Endothelial cell of umbilical vein (primary cell): ENCODE measurements at regions not wholly inside any gene's neighbourhood (a gene's known extent, or its start where the extent isn't known, plus 50 kb on each side); places are given as distances from the start of the nearest gene placed in this dataset.

Experiments
- BruUV-seq: library from RNA; stranded (reverse); fragments of 400-500 nt; replicated peaks from 2 replicates; lab custom pipeline; 2021; lab: Mats Ljungman, UMichigan
- CTCF ChIA-PET: fragments of 300-600, 350-600 bp; sonication (Branson Sonifier 250); formaldehyde crosslinking; loops from one replicate; lab custom pipeline; 2021; ENCODE audit warnings: antibody characterized with exemption, inconsistent platforms; lab: Charles Lee
- POLR2A ChIA-PET: fragments of 300-600, 350-600 bp; sonication (Branson Sonifier 250); formaldehyde crosslinking; loops from one replicate; lab custom pipeline; 2021; ENCODE audit warnings: antibody characterized with exemption, inconsistent platforms; lab: Charles Lee
- DNase-seq: peaks from one replicate; pipeline ENCODE4 v3.0.0-alpha.2; 2011; ENCODE audit warnings: low read depth, low spot score
- FAIRE-seq: peaks from 2 replicates; lab custom pipeline; 2011; peaks lifted over from hg19 to GRCh38; lab: Jason Lieb, UNC
- H2AFZ ChIP-seq: 2 replicates; pipeline ENCODE4 v1.6.0; 2012; ENCODE audit warnings: low read depth, low read length, control low read depth, inconsistent platforms
- H3K27ac ChIP-seq: 2 replicates; pipeline ENCODE4 v1.5.1; 2011; ENCODE audit warnings: low read depth, mild to moderate bottlenecking, control low read depth, low read length, moderate library complexity; ENCODE audit not compliant: insufficient read depth
- H3K27me3 ChIP-seq, 2 experiments: 2 replicates each; pipeline versions ENCODE4 v1.6.0 to v1.6.1; 2011; ENCODE audit warnings: low read length in 2 of 2, mixed read lengths in 1 of 2; ENCODE audit not compliant: control insufficient read depth in 2 of 2, insufficient read depth in 2 of 2
- H3K36me3 ChIP-seq, 2 experiments: 2 replicates in 1 of 2; 3 replicates in 1 of 2; pipeline ENCODE4 v1.5.1; 2011; ENCODE audit warnings: low read length in 2 of 2, mild to moderate bottlenecking in 1 of 2, moderate library complexity in 1 of 2; ENCODE audit not compliant: control insufficient read depth in 2 of 2, insufficient read depth in 2 of 2; ENCODE audit errors: extremely low read depth in 1 of 2
- H3K4me1 ChIP-seq: 3 replicates; pipeline ENCODE4 v1.5.1; 2011; ENCODE audit warnings: mild to moderate bottlenecking, low read length; ENCODE audit not compliant: control insufficient read depth, insufficient read depth; ENCODE audit errors: extremely low read depth
- H3K4me2 ChIP-seq: 2 replicates; pipeline ENCODE4 v1.6.1; 2011; ENCODE audit warnings: low read length, control low read depth, mixed read lengths; ENCODE audit not compliant: insufficient read depth
- H3K4me3 ChIP-seq, 3 experiments: fragments of 200-600 bp in 1 of 3; sonication (generic), shearing (Covaris generic) in 1 of 3; replicated peaks in 1 of 3; 2 replicates each; pipeline ENCODE4 v1.5.1; 2011 to 2016; ENCODE audit warnings: control low read depth in 3 of 3, low read length in 3 of 3, mild to moderate bottlenecking in 2 of 3, inconsistent platforms in 1 of 3, low read depth in 1 of 3, moderate library complexity in 1 of 3; ENCODE audit not compliant: insufficient read depth in 1 of 3
- H3K79me2 ChIP-seq: 2 replicates; pipeline ENCODE4 v1.6.0; 2012; ENCODE audit warnings: low read length, inconsistent platforms; ENCODE audit not compliant: control insufficient read depth, insufficient read depth
- H3K9ac ChIP-seq: replicated peaks from 2 replicates; pipeline ENCODE3; 2011; ENCODE audit warnings: low read length, control low read depth; ENCODE audit not compliant: insufficient read depth; ENCODE audit errors: extremely low read depth
- H3K9me1 ChIP-seq: replicated peaks from 3 replicates; pipeline ENCODE4 v1.6.0; 2011; ENCODE audit warnings: mild to moderate bottlenecking, low read length; ENCODE audit not compliant: control insufficient read depth, insufficient read depth; ENCODE audit errors: extremely low read depth
- H3K9me3 ChIP-seq: replicated peaks from 2 replicates; pipeline ENCODE4 v1.5.1; 2012; ENCODE audit warnings: low read length, inconsistent platforms; ENCODE audit not compliant: control insufficient read depth, insufficient read depth
- H4K20me1 ChIP-seq: replicated peaks from 2 replicates; pipeline ENCODE3; 2011; ENCODE audit warnings: mild to moderate bottlenecking, low read length; ENCODE audit not compliant: control insufficient read depth, insufficient read depth; ENCODE audit errors: extremely low read depth
- CTCF ChIP-seq, 2 donors: IDR thresholded peaks; 1 replicate in 1 of 2; 2 replicates in 1 of 2; pipeline ENCODE4 v1.5.1; 2011; ENCODE audit warnings: low read length in 2 of 2, mild to moderate bottlenecking in 2 of 2, moderate library complexity in 2 of 2, control low read depth in 1 of 2, inconsistent platforms in 1 of 2, low read depth in 1 of 2; ENCODE audit not compliant: insufficient read depth in 1 of 2; ENCODE audit errors: extremely low read depth in 1 of 2
- EZH2 ChIP-seq: IDR thresholded peaks from 2 replicates; pipeline ENCODE4 v1.6.1; 2012; ENCODE audit warnings: borderline replicate concordance, low read depth, mild to moderate bottlenecking, moderate library complexity, low read length, inconsistent platforms; ENCODE audit not compliant: severe bottlenecking
- FOS ChIP-seq: IDR thresholded peaks from 2 replicates; pipeline ENCODE4 v1.6.1; 2011; ENCODE audit warnings: mild to moderate bottlenecking, low read length, moderate library complexity, borderline replicate concordance; ENCODE audit not compliant: insufficient read depth
- GATA2 ChIP-seq: IDR thresholded peaks from 2 replicates; pipeline ENCODE4 v1.7.0; 2011; ENCODE audit warnings: low read depth, mild to moderate bottlenecking, moderate library complexity, mixed read lengths, low read length; ENCODE audit not compliant: insufficient read length, insufficient read depth
- JUN ChIP-seq: IDR thresholded peaks from 2 replicates; pipeline ENCODE4 v1.6.1; 2011; ENCODE audit warnings: borderline replicate concordance, low read depth; ENCODE audit not compliant: insufficient read length, insufficient read depth
- MAX ChIP-seq: IDR thresholded peaks from 2 replicates; pipeline ENCODE4 v1.6.1; 2011; ENCODE audit not compliant: insufficient read depth, insufficient read length
- MYC ChIP-seq: IDR thresholded peaks from one replicate; pipeline ENCODE4 v1.6.1; 2011; ENCODE audit warnings: mild to moderate bottlenecking, low read depth, low read length
- POLR2A ChIP-seq: IDR thresholded peaks from 2 replicates; pipeline ENCODE4 v1.6.1; 2012; ENCODE audit warnings: low read depth, mild to moderate bottlenecking, control low read depth, low read length
- POLR2AphosphoS5 ChIP-seq: IDR thresholded peaks from 2 replicates; pipeline ENCODE4 v1.6.1; 2012; ENCODE audit warnings: low read depth, mild to moderate bottlenecking, control low read depth, low read length, moderate library complexity; ENCODE audit not compliant: insufficient read depth
- dilution Hi-C: fragments of 300-500 bp; cut with MboI; formaldehyde crosslinking; loops from one replicate; pipeline ENCODE4 v1.15.0; 2019; ENCODE audit warnings: low sequenced_read_pairs; ENCODE audit not compliant: extremely low pct_ligation_motif_present
- intact Hi-C: fragments of 100-400 bp; cut with micrococcal nuclease; formaldehyde crosslinking; loops from one replicate; pipeline ENCODE4 v1.10.0; 2022

DNA sequence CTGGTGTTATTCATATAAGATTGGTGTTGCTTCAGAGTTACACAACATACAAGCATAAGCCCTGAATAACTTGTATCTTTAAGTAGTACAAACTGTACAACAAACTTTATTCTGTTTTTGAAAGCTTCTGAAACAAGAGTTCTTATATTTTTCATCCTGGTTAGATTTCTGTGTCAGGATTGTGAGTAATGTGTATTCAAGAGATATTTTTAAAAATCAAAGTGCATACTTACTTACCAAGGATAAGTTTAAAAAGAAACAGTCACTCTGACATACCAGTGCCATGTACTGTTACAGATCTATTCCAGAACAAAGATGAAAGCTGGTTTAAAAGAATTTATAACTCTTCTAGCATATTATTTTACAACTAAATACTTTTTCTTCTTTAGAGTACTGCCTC is 755.1 kb downstream of the ZPLD1 start:
- Histone ChIP-seq H3K9me1 (no peaks in the 10 kb centered on the region), H3K4me2 (no peak overlapping the region), H4K20me1 (no peaks in the 10 kb centered on the region), H3K4me3 (no peak overlapping the region), H3K36me3 (no peaks in the 10 kb centered on the region), H3K4me1 (no peaks in the 10 kb centered on the region), H3K27ac (no peak overlapping the region), H3K79me2 (no peaks in the 10 kb centered on the region), H3K9ac (no peak overlapping the region), H3K27me3 (no peaks in the 10 kb centered on the region), H2AFZ (no peak overlapping the region), H3K9me3 (peaks cover 1% of the 10 kb centered on the region)
- intact Hi-C loops, result no loop called here
- DNase-seq (no peak), FAIRE-seq (no peak)
- no TSS peak for BruUV-seq
- dilution Hi-C loops, result no loop called here
- no peak for TF ChIP-seq GATA2
- no peak for TF ChIP-seq MAX
- no peak for TF ChIP-seq CTCF (IDR thresholded peaks at IDR 0.05; ENCODE audit: extremely low read depth in 1 of 2, insufficient read depth in 1 of 2, low read depth in 1 of 2, low read length in 2 of 2)
- no peak for TF ChIP-seq POLR2AphosphoS5
- no peak for TF ChIP-seq JUN
- TF ChIP-seq MYC, result no peak
- CTCF ChIA-PET, result no interaction called here
- POLR2A ChIA-PET, result no interaction called here

DNA sequence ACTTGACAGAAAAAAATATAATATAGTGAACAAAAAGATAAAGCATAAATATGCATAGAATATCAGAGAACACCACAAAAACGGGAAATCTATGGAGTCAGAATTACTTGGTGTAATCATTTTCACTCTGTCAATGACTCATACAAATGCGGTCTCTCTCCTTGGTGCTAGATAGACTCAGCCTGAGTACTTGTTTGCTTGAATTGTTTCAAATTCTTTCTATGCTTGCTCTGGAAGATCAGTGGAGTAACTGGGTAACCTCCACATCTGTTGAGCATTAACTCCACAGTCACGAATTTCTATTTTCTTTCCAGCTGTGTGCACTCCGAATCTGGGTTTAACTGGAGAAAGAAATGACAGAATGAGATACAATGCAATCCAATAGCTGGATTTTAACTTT is 760.4 kb downstream of the ZPLD1 start:
- Histone ChIP-seq H3K4me1 (no peaks in the 10 kb centered on the region), H3K9me1 (no peaks in the 10 kb centered on the region), H3K27me3 (no peaks in the 10 kb centered on the region), H2AFZ (no peak overlapping the region), H3K4me3 (no peak overlapping the region), H3K79me2 (no peaks in the 10 kb centered on the region), H3K36me3 (no peaks in the 10 kb centered on the region), H4K20me1 (no peaks in the 10 kb centered on the region), H3K4me2 (no peak overlapping the region), H3K27ac (no peak overlapping the region), H3K9ac (no peak overlapping the region), H3K9me3 (no peaks in the 10 kb centered on the region)
- ChIA-PET CTCF (no interaction called here), POLR2A (no interaction called here)
- dilution Hi-C loops, result no loop called here
- TF ChIP-seq MAX (no peak), CTCF (IDR thresholded peaks at IDR 0.05; ENCODE audit: extremely low read depth in 1 of 2, insufficient read depth in 1 of 2, low read depth in 1 of 2, low read length in 2 of 2) (no peak), GATA2 (no peak), EZH2 (no peak), POLR2A (no peak), JUN (no peak), POLR2AphosphoS5 (no peak), MYC (no peak), FOS (no peak)
- no TSS peak for BruUV-seq
- FAIRE-seq, result no peak
- intact Hi-C loops, result no loop called here
- DNase-seq, result no peak
